ENCODE measurements at regions not wholly inside any gene's neighbourhood (a gene's known extent, or its start where the extent isn't known, plus 50 kb on each side); places are given as distances from the start of the nearest gene placed in this dataset.

- Histone ChIP-seq H3K79me2 (ENCODE audit: control insufficient read depth in 1 of 2, insufficient read depth in 2 of 2, low read length in 2 of 2) (no peaks in the 10 kb centered on the region), H3K14ac (ENCODE audit: insufficient read length) (no peak overlapping the region), H3K4me1 (replicated peaks in 1 of 4; ENCODE audit: control insufficient read depth in 3 of 4, insufficient read depth in 4 of 4, low read length in 3 of 4) (no peaks in the 10 kb centered on the region; a peak in 1 of 7 replicates), H3K36me3 (ENCODE audit: control insufficient read depth in 2 of 4, insufficient read depth in 4 of 4, low read length in 3 of 4) (no peaks in the 10 kb centered on the region), H2BK12ac (ENCODE audit: low read depth, low read length) (no peak overlapping the region), H2BK20ac (ENCODE audit: low read length) (no peak overlapping the region), H3K27me3 (replicated peaks in 1 of 4; ENCODE audit: control insufficient read depth in 3 of 4, extremely low read depth in 1 of 4, insufficient read depth in 3 of 4, low read length in 3 of 4) (no peaks in the 10 kb centered on the region), H3K56ac (replicated peaks; ENCODE audit: insufficient read length, low read depth, low read length) (no peak overlapping the region), H4K20me1 (replicated peaks in 1 of 2; ENCODE audit: control insufficient read depth in 1 of 2, insufficient read depth in 2 of 2, low read length in 2 of 2) (no peaks in the 10 kb centered on the region), H2BK15ac (ENCODE audit: low read length) (no peak overlapping the region), H3K18ac (ENCODE audit: extremely low read depth, low read length) (no peak overlapping the region), H3K9ac (replicated peaks in 1 of 4; ENCODE audit: extremely low read depth in 1 of 4, low read depth in 3 of 4, low read length in 3 of 4) (no peak overlapping the region), H4K91ac (replicated peaks; ENCODE audit: insufficient read length, low read length) (no peak overlapping the region), H3K4me3 (ENCODE audit: extremely low read depth in 1 of 4, insufficient read depth in 2 of 4, low read depth in 3 of 4, low read length in 4 of 4) (no peak overlapping the region), H3K23ac (ENCODE audit: insufficient read length) (no peak overlapping the region), H3K9me3 (ENCODE audit: insufficient read depth in 2 of 2, low read depth in 1 of 2, low read length in 1 of 2) (no peaks in the 10 kb centered on the region), H2BK5ac (ENCODE audit: low read depth, low read length) (no peak overlapping the region), H4K5ac (ENCODE audit: insufficient read length, low read depth, low read length) (no peak overlapping the region), H2AFZ (ENCODE audit: low read length) (no peak overlapping the region), H2BK120ac (replicated peaks; ENCODE audit: low read depth, low read length) (no peak overlapping the region), H4K8ac (ENCODE audit: extremely low read depth, insufficient read depth, low read length) (no peak overlapping the region), H3K4me2 (ENCODE audit: insufficient read depth in 1 of 2, low read depth in 2 of 2, low read length in 2 of 2) (no peak overlapping the region), H3K79me1 (ENCODE audit: low read depth, low read length) (no peaks in the 10 kb centered on the region), H3K27ac (ENCODE audit: low read depth, low read length) (no peak overlapping the region), H2AK5ac (ENCODE audit: low read depth, low read length) (no peak overlapping the region), H3K4ac (replicated peaks; ENCODE audit: insufficient read length, low read depth, low read length) (no peak overlapping the region), H3K23me2 (ENCODE audit: low read depth, low read length) (no peaks in the 10 kb centered on the region)
- no peak for FAIRE-seq
- ChIA-PET POLR2A (ENCODE audit: partially characterized antibody) (no interaction called here), CTCF (ENCODE audit: partially characterized antibody) (interaction anchor here (1.4 kb wide), 1 partner anchor 124 kb away, joined by 3 read pairs; no protein-coding TSS in a partner anchor)
- no peak for DNase-seq (ENCODE audit: low read depth in 1 of 2, low spot score in 2 of 2)
- TF ChIP-seq POLR2AphosphoS5 (IDR thresholded peaks at IDR 0.05; ENCODE audit: low read depth, low read length), result no peak
- no peak for TF ChIP-seq ATF2 (IDR thresholded peaks at IDR 0.05; ENCODE audit: low read length)
- no peak for TF ChIP-seq CBX5 (IDR thresholded peaks at IDR 0.05; ENCODE audit: low read depth, low read length)
- TF ChIP-seq SRF (IDR thresholded peaks at IDR 0.05; ENCODE audit: low read depth, low read length), result no peak
- TF ChIP-seq KDM5A (IDR thresholded peaks at IDR 0.05; ENCODE audit: low read length), result no peak
- no peak for TF ChIP-seq KDM4A (IDR thresholded peaks at IDR 0.05; ENCODE audit: low read depth, low read length, severe bottlenecking)
- WGBS, 2 experiments (ENCODE audit: extremely low coverage in 1 of 2, insufficient coverage in 1 of 2, insufficient read length in 1 of 2, insufficient replicate concordance in 2 of 2, low coverage in 1 of 2, low lambda C conversion rate in 2 of 2, missing lambda C conversion rate in 1 of 2), result 71% methylated on average over 1 of the region's 1 CpG; no CpG with 5 or more reads in 1 of the 2 experiments
Measured at GRCh38 chr2:187966924-187967323, 324.8 kb upstream of the GULP1 start.

Measured in H1 (cell line).